Breast epithelium (tissue), 4 donors: ENCODE measurements at regions not wholly inside any gene's neighbourhood (a gene's known extent, or its start where the extent isn't known, plus 50 kb on each side); places are given as distances from the start of the nearest gene placed in this dataset.
A peak's percentile ranks its signal among the peaks of the same experiment; 100 is the strongest.
"Not testable (repeated sequence)": the region's sequence is repeated elsewhere in the genome, so short reads cannot be mapped to it uniquely, and the experiment has no call there.

Experiments used
- DNase-seq, 2 donors: peaks; one replicate each; pipeline ENCODE4 v3.0.0-alpha.2; 2019; ENCODE audit warnings: low spot score in 2 of 2
- H3K27ac ChIP-seq, 2 donors: fragments of 200-600 bp; sonication (generic) in 1 of 2; one replicate each; pipeline ENCODE4 v1.5.1; 2016 to 2019; ENCODE audit warnings: mild to moderate bottlenecking in 1 of 2
- H3K27me3 ChIP-seq, 2 donors: fragments of 200-600 bp; sonication (generic) in 1 of 2; one replicate each; pipeline versions ENCODE4 v1.5.1 to v1.6.0; 2017 to 2019; ENCODE audit warnings: control low read depth in 1 of 2, mild to moderate bottlenecking in 1 of 2
- H3K36me3 ChIP-seq: fragments of 200-600 bp; one replicate; pipeline ENCODE4 v1.5.1; 2019
- H3K4me1 ChIP-seq, 2 donors: fragments of 200-600 bp; sonication (generic); one replicate each; pipeline ENCODE4 v1.5.1; 2016 to 2019; ENCODE audit warnings: control low read depth in 1 of 2
- H3K4me3 ChIP-seq, 3 donors: fragments of 200-600 bp; sonication (generic); 1 replicate in 2 of 3; 2 replicates in 1 of 3; pipeline ENCODE4 v1.5.1; 2016 to 2019; ENCODE audit warnings: mild to moderate bottlenecking in 3 of 3, moderate library complexity in 2 of 3
- H3K9me3 ChIP-seq, 2 donors: fragments of 200-600 bp; sonication (generic) in 1 of 2; one replicate each; pipeline ENCODE4 v1.5.1; 2016 to 2019; ENCODE audit warnings: control low read depth in 1 of 2
- CTCF ChIP-seq, 3 donors: fragments of 450-650 bp; IDR thresholded peaks; one replicate each; pipeline ENCODE4 v1.5.1; 2016 to 2017; ENCODE audit warnings: antibody characterized with exemption in 3 of 3, mild to moderate bottlenecking in 3 of 3, moderate library complexity in 3 of 3
- POLR2A ChIP-seq: fragments of 450-650 bp; IDR thresholded peaks from one replicate; pipeline ENCODE4 v1.6.1; 2016; ENCODE audit warnings: antibody characterized with exemption, mild to moderate bottlenecking, moderate library complexity
- POLR2AphosphoS5 ChIP-seq, 3 donors: sonication (generic); formaldehyde crosslinking; IDR thresholded peaks; one replicate each; pipeline ENCODE4 v1.6.1; 2017; ENCODE audit warnings: antibody characterized with exemption in 3 of 3
- intact Hi-C: fragments of 100-400 bp; cut with DNase I; formaldehyde crosslinking; loops from one replicate; pipeline ENCODE4 v1.15.1; 2023; ENCODE audit warnings: low total_unique reads

GRCh38 chr2:184040230-184040629 is 558.1 kb upstream of the ZNF804A start:
- H3K4me3 ChIP-seq: no peak overlapping the region
- intact Hi-C loops: loop anchor here (10.0 kb wide), 1 partner anchor 1375 kb away; no protein-coding TSS in a partner anchor
- H3K27me3 ChIP-seq: no peaks in the 10 kb centered on the region
- no peak overlapping the region for H3K27ac ChIP-seq
- H3K4me1 ChIP-seq: no peaks in the 10 kb centered on the region
- TF ChIP-seq POLR2AphosphoS5 (IDR thresholded peaks at IDR 0.05) (no peak), POLR2A (no peak), CTCF (IDR thresholded peaks at IDR 0.05) (no peak)
- H3K36me3 ChIP-seq: no peaks in the 10 kb centered on the region
- no peaks in the 10 kb centered on the region for H3K9me3 ChIP-seq
- DNase-seq: no peak

- no peaks in the 10 kb centered on the region for H3K9me3 ChIP-seq
- no peak overlapping the region for H3K4me3 ChIP-seq
- DNase-seq: no peak
- no peaks in the 10 kb centered on the region for H3K36me3 ChIP-seq
- H3K4me1 ChIP-seq: no peaks in the 10 kb centered on the region
- intact Hi-C loops: loop anchor here (10.0 kb wide), 1 partner anchor 1376 kb away; no protein-coding TSS in a partner anchor
- no peaks in the 10 kb centered on the region for H3K27me3 ChIP-seq
- H3K27ac ChIP-seq: no peak overlapping the region
- no peak for TF ChIP-seq POLR2A
- no peak for TF ChIP-seq POLR2AphosphoS5 (IDR thresholded peaks at IDR 0.05)
- TF ChIP-seq CTCF (IDR thresholded peaks at IDR 0.05): no peak
Measured at GRCh38 chr2:184041077-184041476, 557.3 kb upstream of the ZNF804A start.

GRCh38 chr2:184041777-184042176 is 556.6 kb upstream of the ZNF804A start:
- no peaks in the 10 kb centered on the region for H3K9me3 ChIP-seq
- no peak for DNase-seq
- H3K4me3 ChIP-seq: no peak overlapping the region
- intact Hi-C loops: loop anchor here (10.0 kb wide), 1 partner anchor 1377 kb away; no protein-coding TSS in a partner anchor
- TF ChIP-seq POLR2A (no peak), CTCF (IDR thresholded peaks at IDR 0.05) (no peak), POLR2AphosphoS5 (IDR thresholded peaks at IDR 0.05) (no peak)
- H3K27me3 ChIP-seq: no peaks in the 10 kb centered on the region
- no peaks in the 10 kb centered on the region for H3K36me3 ChIP-seq
- H3K27ac ChIP-seq: no peak overlapping the region
- no peaks in the 10 kb centered on the region for H3K4me1 ChIP-seq

- no peaks in the 10 kb centered on the region for H3K27me3 ChIP-seq
- H3K27ac ChIP-seq: no peak overlapping the region
- H3K4me3 ChIP-seq: no peak overlapping the region
- H3K36me3 ChIP-seq: no peaks in the 10 kb centered on the region
- intact Hi-C loops: loop anchor here (10.0 kb wide), 1 partner anchor 1383 kb away; no protein-coding TSS in a partner anchor
- TF ChIP-seq POLR2A: no peak
- no peak for TF ChIP-seq CTCF (IDR thresholded peaks at IDR 0.05)
- no peak for TF ChIP-seq POLR2AphosphoS5 (IDR thresholded peaks at IDR 0.05)
- no peaks in the 10 kb centered on the region for H3K4me1 ChIP-seq
- no peak for DNase-seq
- no peaks in the 10 kb centered on the region for H3K9me3 ChIP-seq
Measured at GRCh38 chr2:184047536-184047935, 550.8 kb upstream of the ZNF804A start.

GRCh38 chr2:184049566-184049965 is 548.8 kb upstream of the ZNF804A start:
- H3K4me3 ChIP-seq: no peak overlapping the region
- H3K27me3 ChIP-seq: no peaks in the 10 kb centered on the region
- H3K27ac ChIP-seq: no peak overlapping the region
- no peaks in the 10 kb centered on the region for H3K9me3 ChIP-seq
- no peak for TF ChIP-seq POLR2A
- no peak for TF ChIP-seq POLR2AphosphoS5 (IDR thresholded peaks at IDR 0.05)
- no peak for DNase-seq
- no peaks in the 10 kb centered on the region for H3K36me3 ChIP-seq
- intact Hi-C loops: loop anchor here (10.0 kb wide), 1 partner anchor 1385 kb away; no protein-coding TSS in a partner anchor
- no peaks in the 10 kb centered on the region for H3K4me1 ChIP-seq

- H3K36me3 ChIP-seq: no peaks in the 10 kb centered on the region
- intact Hi-C loops: no loop called here
- H3K4me1 ChIP-seq: no peaks in the 10 kb centered on the region
- no peaks in the 10 kb centered on the region for H3K9me3 ChIP-seq
- TF ChIP-seq POLR2A: no peak
- TF ChIP-seq POLR2AphosphoS5 (IDR thresholded peaks at IDR 0.05): no peak
- TF ChIP-seq CTCF (IDR thresholded peaks at IDR 0.05): no peak
- H3K27ac ChIP-seq: no peak overlapping the region
- H3K4me3 ChIP-seq: no peak overlapping the region
- no peaks in the 10 kb centered on the region for H3K27me3 ChIP-seq
- peak in 1 of 2 donors; percentile 19 for DNase-seq
Measured at GRCh38 chr2:184053326-184053725, 545.0 kb upstream of the ZNF804A start.

- intact Hi-C loops, H3K27me3 ChIP-seq, H3K27ac ChIP-seq, H3K4me1 ChIP-seq, DNase-seq, H3K9me3 ChIP-seq, H3K4me3 ChIP-seq, H3K36me3 ChIP-seq: not testable (repeated sequence)
Measured at GRCh38 chr2:184054419-184054818, 543.9 kb upstream of the ZNF804A start.
